H1 (cell line): ENCODE measurements at regions not wholly inside any gene's neighbourhood (a gene's known extent, or its start where the extent isn't known, plus 50 kb on each side); places are given as distances from the start of the nearest gene placed in this dataset.

Experiments
- CBX8 ChIP-seq: fragments of 300-800, 300-1000 bp; sonication (generic); IDR thresholded peaks from 2 replicates; pipeline ENCODE4 v1.7.1; 2016; ENCODE audit warnings: low read depth, low read length, borderline replicate concordance
- EP300 ChIP-seq, 2 experiments: IDR thresholded peaks; 1 replicate in 1 of 2; 2 replicates in 1 of 2; pipeline ENCODE4 v1.6.1; 2011 to 2012; ENCODE audit warnings: low read depth in 2 of 2, low read length in 2 of 2, mild to moderate bottlenecking in 2 of 2, borderline replicate concordance in 1 of 2, inconsistent platforms in 1 of 2, moderate library complexity in 1 of 2
- EZH2 ChIP-seq: fragments of 200-600 bp; sonication (generic); IDR thresholded peaks from 2 replicates; pipeline ENCODE4 v1.7.1; 2012; ENCODE audit warnings: low read depth, mild to moderate bottlenecking, moderate library complexity, low read length, inconsistent platforms; ENCODE audit not compliant: severe bottlenecking
- GABPA ChIP-seq: IDR thresholded peaks from 2 replicates; pipeline ENCODE4 v1.6.1; 2011; ENCODE audit warnings: mild to moderate bottlenecking, low read length, moderate library complexity, borderline replicate concordance; ENCODE audit not compliant: insufficient read depth
- POLR2A ChIP-seq, 2 experiments: IDR thresholded peaks; 1 replicate in 1 of 2; 2 replicates in 1 of 2; pipeline ENCODE4 v1.6.1; 2011; ENCODE audit warnings: low read depth in 2 of 2, low read length in 2 of 2, mild to moderate bottlenecking in 2 of 2; ENCODE audit errors: control extremely low read depth in 1 of 2
- RFX5 ChIP-seq: IDR thresholded peaks from 2 replicates; pipeline ENCODE4 v1.6.1; 2011; ENCODE audit warnings: low read depth, low read length, improper control_type of control experiment, borderline replicate concordance
- TAF1 ChIP-seq: IDR thresholded peaks from 2 replicates; pipeline ENCODE4 v1.6.1; 2011; ENCODE audit warnings: mild to moderate bottlenecking, low read depth, low read length
- ZNF274 ChIP-seq: IDR thresholded peaks from 2 replicates; pipeline ENCODE4 v1.7.0; 2012; ENCODE audit warnings: low read length, borderline replicate concordance; ENCODE audit errors: extremely low read depth
- TF ChIP-seq, protein P1 (sequence below), 3 experiments: IDR thresholded peaks; 1 replicate in 2 of 3; 2 replicates in 1 of 3; pipeline versions ENCODE4 v1.5.1 to v1.6.1; 2011; ENCODE audit warnings: low read length in 3 of 3, mild to moderate bottlenecking in 3 of 3, inconsistent platforms in 2 of 3, low read depth in 1 of 3, moderate library complexity in 1 of 3; ENCODE audit not compliant: insufficient read depth in 1 of 3; ENCODE audit errors: control extremely low read depth in 1 of 3
- TF ChIP-seq, protein P2 (sequence below): IDR thresholded peaks from 2 replicates; pipeline ENCODE4 v1.6.1; 2012; ENCODE audit warnings: inconsistent platforms

DNA sequence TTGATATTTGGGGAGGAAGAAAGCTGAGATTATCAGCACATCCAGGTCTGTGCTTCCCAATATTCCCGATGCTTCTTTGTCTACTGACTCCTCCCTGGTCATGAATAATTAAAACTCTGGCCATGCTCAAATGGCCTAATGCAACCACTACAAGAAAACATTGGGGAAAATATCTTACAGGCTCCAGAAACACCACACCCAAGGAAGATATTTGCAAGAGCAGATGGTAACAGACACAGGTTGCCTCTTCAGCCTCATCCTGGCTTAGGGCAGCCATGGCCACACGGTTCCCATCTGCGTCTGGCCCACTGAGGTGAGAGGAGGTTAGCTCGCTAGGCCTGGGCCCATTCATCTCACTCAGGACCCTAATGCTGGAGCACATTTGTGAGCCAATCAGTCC, 108.4 kb upstream of the SDK1 start:
- TF ChIP-seq EZH2 (no peak), RFX5 (no peak), TAF1 (no peak), EP300 (IDR thresholded peaks at IDR 0.05; ENCODE audit: borderline replicate concordance in 1 of 2, low read depth in 2 of 2, low read length in 2 of 2) (no peak), POLR2A (IDR thresholded peaks at IDR 0.05; ENCODE audit: control extremely low read depth in 1 of 2, low read depth in 2 of 2, low read length in 2 of 2) (no peak), ZNF274 (no peak), CBX8 (no peak), GABPA (no peak)
- TF ChIP-seq, protein P1, sequence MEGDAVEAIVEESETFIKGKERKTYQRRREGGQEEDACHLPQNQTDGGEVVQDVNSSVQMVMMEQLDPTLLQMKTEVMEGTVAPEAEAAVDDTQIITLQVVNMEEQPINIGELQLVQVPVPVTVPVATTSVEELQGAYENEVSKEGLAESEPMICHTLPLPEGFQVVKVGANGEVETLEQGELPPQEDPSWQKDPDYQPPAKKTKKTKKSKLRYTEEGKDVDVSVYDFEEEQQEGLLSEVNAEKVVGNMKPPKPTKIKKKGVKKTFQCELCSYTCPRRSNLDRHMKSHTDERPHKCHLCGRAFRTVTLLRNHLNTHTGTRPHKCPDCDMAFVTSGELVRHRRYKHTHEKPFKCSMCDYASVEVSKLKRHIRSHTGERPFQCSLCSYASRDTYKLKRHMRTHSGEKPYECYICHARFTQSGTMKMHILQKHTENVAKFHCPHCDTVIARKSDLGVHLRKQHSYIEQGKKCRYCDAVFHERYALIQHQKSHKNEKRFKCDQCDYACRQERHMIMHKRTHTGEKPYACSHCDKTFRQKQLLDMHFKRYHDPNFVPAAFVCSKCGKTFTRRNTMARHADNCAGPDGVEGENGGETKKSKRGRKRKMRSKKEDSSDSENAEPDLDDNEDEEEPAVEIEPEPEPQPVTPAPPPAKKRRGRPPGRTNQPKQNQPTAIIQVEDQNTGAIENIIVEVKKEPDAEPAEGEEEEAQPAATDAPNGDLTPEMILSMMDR (IDR thresholded peaks at IDR 0.05; ENCODE audit: control extremely low read depth in 1 of 3, insufficient read depth in 1 of 3, low read depth in 1 of 3, low read length in 3 of 3): no peak
- TF ChIP-seq, protein P2, sequence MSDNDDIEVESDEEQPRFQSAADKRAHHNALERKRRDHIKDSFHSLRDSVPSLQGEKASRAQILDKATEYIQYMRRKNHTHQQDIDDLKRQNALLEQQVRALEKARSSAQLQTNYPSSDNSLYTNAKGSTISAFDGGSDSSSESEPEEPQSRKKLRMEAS: no peak
